HG03575 (cell line): ENCODE measurements at regions not wholly inside any gene's neighbourhood (a gene's known extent, or its start where the extent isn't known, plus 50 kb on each side); places are given as distances from the start of the nearest gene placed in this dataset.
"Not testable (repeated sequence)": the region's sequence is repeated elsewhere in the genome, so short reads cannot be mapped to it uniquely, and the experiment has no call there.

Experiments
- ATAC-seq: cut with Tn5 transposase; IDR thresholded peaks from one replicate; pipeline ENCODE4 v1.9.1; 2021; ENCODE audit not compliant: unreplicated experiment, insufficient number of reproducible peaks, low FRiP score; ENCODE audit errors: extremely low read depth

DNA sequence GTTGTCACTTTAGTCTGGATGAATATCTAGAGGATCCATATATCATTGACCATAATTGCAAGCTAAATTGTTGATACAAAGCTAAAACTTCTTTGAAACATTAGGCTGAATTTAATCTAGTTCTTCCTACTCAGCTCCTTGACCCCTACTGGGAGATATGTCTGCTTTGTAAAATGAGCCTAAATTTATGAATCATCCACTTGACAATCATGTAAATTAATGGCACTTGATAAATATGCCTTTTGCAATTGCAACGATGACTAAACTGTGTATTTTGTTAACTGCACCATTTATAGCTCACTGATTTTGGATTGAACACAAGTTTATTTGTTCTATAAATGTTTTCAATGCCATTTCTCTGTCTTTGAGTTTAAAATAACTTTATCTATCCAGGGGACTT, 1616.5 kb upstream of the FLRT2 start:
- no peak for ATAC-seq

- no peak for ATAC-seq
These were observed 1611.4 kb upstream of the FLRT2 start for GRCh38 chr14:83918546-83918945.

GRCh38 chr14:83919675-83920074, 1610.3 kb upstream of the FLRT2 start:
- not testable (repeated sequence) for ATAC-seq

DNA sequence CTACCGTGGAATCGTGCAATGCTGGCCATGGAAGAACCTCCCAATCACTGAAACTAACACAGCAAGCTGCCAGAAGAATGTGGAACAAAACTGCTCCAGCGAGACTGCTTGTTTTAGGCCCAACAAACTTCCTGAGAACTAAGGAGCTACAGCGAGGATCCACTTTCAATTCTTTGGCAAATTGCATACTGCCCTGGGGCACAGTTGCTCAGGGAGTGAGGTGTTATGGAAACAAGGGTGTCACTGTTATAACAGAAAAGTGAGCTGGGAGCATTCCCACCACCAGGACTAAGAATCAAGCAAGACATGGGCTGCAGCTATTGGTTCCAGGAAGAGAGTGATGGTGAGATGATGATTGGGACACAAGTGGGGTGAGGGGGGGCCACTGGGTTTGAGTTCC, 1606.1 kb upstream of the FLRT2 start:
- no peak for ATAC-seq

- no peak for ATAC-seq
These were observed 1605.7 kb upstream of the FLRT2 start for GRCh38 chr14:83924259-83924658.

GRCh38 chr14:83940253-83940652, 1589.7 kb upstream of the FLRT2 start:
- no peak for ATAC-seq

GRCh38 chr14:83958359-83958758, 1571.6 kb upstream of the FLRT2 start:
- no peak for ATAC-seq

- no peak for ATAC-seq
These were observed 1569.0 kb upstream of the FLRT2 start for GRCh38 chr14:83960832-83961512.

DNA sequence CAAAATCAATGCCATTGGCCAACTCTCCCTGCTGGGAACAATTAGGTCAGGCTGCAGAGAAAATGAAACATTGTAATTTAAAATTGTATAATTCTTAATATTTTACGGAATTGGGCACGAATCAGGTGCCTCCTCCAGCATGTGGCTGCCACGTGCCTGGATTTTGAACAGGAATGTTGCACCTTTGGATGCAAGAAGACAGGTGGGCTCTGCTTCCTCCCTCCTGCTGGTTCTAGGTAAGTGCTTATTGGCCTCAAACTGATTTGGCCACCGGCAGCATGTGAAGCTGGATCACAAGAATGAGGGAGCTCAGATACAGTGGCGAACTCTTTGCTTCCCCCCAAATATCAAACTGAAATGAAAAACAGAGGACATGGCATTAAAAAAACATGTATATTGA, 1559.9 kb upstream of the FLRT2 start:
- no peak for ATAC-seq

- no peak for ATAC-seq
These were observed 1557.3 kb upstream of the FLRT2 start for GRCh38 chr14:83972631-83973030.

- no peak for ATAC-seq
These were observed 1555.2 kb upstream of the FLRT2 start for GRCh38 chr14:83974647-83975163.

DNA sequence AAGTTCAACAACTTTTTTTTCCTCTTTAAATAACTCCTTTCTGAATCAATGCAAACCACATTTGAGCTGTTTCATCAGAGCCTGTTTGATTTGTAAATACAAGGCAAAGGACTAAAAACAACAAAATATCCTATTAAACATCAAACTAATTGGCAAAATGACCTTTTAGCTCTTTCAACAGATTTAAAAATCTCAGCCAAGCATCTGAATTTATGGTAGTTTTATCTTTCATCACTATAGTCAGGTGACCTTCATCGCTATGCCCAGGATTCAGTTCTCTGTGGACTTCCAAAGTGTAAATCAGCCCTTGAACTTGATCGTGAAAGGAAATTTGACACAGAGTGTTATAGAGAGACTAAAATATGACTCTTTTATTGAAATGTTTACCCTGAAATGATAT, 1554.5 kb upstream of the FLRT2 start:
- ATAC-seq: no peak

DNA sequence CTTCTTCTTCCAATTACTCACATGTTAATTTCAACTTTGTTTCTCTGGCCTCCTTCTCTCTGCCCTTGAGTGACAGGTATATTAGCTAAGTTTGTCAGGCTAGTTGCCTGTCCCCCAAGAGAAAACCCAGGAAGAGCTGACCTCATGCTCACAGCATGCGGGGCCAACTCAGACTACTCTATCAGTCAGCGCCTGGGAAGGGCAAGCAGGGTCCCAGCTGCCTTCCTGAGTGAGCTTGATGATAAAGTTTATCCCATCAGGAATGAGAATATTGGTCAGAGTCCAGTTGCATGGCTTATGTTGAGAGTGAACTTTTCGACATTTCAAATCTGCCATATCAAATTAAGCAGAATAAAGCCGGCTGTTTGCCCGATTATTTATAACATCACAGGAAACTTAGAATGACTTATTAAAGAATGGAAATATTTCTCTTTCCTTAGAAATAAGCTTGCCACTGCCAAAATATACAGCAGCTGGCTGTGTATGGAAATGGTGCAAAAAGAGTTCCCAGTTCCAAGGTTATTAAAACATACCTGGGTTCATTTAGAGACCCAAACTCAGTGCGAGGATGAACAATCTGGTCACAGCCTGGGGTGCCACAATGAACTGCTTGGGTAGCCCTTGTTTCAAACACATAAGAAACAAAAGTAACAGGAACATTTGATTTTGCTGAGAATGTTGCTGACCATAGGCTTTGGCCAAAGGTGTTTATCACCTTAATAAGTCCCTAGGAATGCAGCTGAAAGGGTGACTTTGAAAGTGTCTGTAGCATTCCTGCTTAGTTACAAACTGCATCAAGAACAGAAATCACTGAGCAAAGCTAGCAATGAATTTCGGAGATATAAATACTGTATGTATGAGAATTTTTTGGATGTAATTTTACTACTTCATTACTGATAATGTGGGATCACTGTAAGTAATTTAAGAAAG, 1553.8 kb upstream of the FLRT2 start:
- ATAC-seq: no peak

- no peak for ATAC-seq
These were observed 1552.4 kb upstream of the FLRT2 start for GRCh38 chr14:83977583-83977982.

GRCh38 chr14:83981676-83982258, 1548.2 kb upstream of the FLRT2 start:
- not testable (repeated sequence) for ATAC-seq

- ATAC-seq: no peak
These were observed 1541.7 kb upstream of the FLRT2 start for GRCh38 chr14:83988275-83988674.

DNA sequence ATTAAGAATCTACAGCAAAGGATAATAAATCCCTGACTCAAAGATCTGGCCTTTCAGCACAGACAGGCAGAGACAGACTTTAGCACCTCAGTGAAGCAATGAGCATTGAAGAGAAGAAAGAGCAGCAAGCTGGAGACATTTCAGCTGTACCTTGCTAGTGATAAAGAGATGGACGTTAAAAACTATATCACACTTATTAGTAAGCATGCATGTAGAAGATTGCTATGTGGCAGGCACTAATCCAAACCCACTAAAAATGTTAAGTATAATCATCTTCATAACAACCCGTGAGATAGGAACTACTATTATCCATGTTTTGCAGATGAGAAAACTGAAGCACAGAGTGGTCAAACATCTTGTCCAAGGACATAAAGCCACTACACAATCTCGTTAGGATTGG, 1538.3 kb upstream of the FLRT2 start:
- ATAC-seq: no peak

DNA sequence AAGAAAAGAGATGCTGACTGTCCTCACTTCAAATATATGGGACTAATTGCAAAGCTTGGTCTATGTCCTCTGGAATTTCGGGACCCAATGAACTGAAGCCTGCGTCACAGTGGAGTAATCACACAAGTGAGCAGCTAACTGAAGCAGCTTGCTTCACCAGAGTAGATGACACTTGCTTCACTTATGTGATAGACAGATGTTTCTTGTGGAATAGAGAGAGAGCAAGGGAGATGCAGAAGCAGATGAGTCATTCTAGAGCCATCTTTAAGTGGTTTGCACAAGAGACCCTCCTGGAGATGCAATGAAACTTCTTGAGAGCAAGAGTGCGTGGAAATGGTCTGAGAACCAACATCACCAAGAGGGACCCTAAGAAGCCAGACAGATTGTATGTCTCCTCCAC, 1537.1 kb upstream of the FLRT2 start:
- ATAC-seq: no peak

- ATAC-seq: no peak
These were observed 1536.4 kb upstream of the FLRT2 start for GRCh38 chr14:83993545-83993944.

- no peak for ATAC-seq
These were observed 1535.9 kb upstream of the FLRT2 start for GRCh38 chr14:83994020-83994419.
